ENCODE measurements at regions not wholly inside any gene's neighbourhood (a gene's known extent, or its start where the extent isn't known, plus 50 kb on each side); places are given as distances from the start of the nearest gene placed in this dataset.

- no peak for TF ChIP-seq NRF1 (IDR thresholded peaks at IDR 0.05; ENCODE audit: low read depth, low read length)
- no peak for TF ChIP-seq CHD2 (IDR thresholded peaks at IDR 0.05; ENCODE audit: low read length)
- TF ChIP-seq CTBP2 (IDR thresholded peaks at IDR 0.05; ENCODE audit: borderline replicate concordance, insufficient read depth, insufficient read length, low read length): no peak
- TF ChIP-seq TAF1 (IDR thresholded peaks at IDR 0.05; ENCODE audit: low read depth, low read length): no peak
- TF ChIP-seq GTF2F1 (IDR thresholded peaks at IDR 0.05; ENCODE audit: borderline replicate concordance, low read depth, low read length): no peak
Measured at GRCh38 chr2:236637686-236638569, 68.3 kb downstream of the ACKR3 start (continued).

Measured in H1 (cell line).